HG03342 (cell line): ENCODE measurements at regions not wholly inside any gene's neighbourhood (a gene's known extent, or its start where the extent isn't known, plus 50 kb on each side); places are given as distances from the start of the nearest gene placed in this dataset.
"Not testable (repeated sequence)": the region's sequence is repeated elsewhere in the genome, so short reads cannot be mapped to it uniquely, and the experiment has no call there.

ENCODE experiments used
- ATAC-seq: cut with Tn5 transposase; IDR thresholded peaks from one replicate; pipeline ENCODE4 v1.9.1; 2021; ENCODE audit warnings: mild to moderate bottlenecking, moderate library complexity; ENCODE audit not compliant: unreplicated experiment

DNA sequence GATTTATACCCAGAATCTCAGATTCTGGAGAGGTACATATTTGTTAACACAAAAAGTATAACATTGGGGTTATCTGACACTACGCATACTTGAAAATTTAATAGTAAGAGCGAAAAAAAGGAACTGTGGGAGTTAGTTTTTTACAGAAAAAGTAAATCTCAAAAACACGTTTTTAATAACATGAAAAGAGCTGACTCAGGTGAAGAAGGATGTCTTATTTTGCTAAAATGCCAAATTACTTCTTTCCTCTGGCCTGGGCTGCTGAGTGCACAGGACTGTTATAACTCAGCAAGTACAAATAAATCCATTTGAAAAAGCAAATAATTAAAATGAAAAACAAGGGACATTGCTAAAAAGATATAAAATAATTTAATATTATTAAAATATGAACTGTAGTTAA, 1322.9 kb downstream of the ARAP2 start:
- ATAC-seq, result no peak

DNA sequence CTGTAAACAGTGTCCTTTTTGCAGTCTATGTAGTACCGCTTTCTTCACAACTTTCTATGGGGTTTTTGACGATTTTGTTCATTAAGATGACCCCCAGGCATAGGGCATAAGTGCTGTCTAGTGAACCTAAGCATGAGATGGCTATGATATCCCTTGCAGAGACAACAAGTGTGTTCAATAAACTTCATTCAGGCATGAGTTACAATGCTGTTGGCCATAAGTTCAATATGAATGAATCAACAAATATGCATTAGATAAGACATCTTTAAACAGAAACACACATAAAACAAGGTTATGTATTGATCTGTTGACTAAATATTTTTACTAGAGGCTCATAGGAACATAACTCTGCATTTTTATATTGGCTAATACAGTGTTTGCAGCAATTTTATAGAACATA, 1322.0 kb downstream of the ARAP2 start:
- no peak for ATAC-seq

- no peak for ATAC-seq
These were observed 1311.7 kb downstream of the ARAP2 start for GRCh38 chr4:34932591-34932990.

DNA sequence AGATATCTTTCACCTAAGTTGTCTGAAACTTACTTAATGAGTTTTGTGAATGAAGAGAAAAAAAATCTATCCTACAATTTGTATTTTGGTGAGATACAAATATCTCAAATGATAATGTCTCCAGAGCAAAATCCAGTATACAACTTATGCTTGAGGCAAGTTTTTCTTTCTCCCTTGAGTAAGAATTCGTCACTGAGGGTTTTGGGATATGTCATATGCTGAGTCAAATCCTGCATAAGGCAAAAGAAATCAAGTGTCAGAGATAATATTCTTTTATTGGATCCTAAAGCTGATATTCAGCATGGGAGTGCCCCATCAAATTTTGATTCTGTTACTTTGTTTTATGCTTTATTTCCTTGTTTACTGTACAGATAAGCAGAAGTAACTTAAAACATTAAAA, 1308.6 kb downstream of the ARAP2 start:
- ATAC-seq, result no peak

DNA sequence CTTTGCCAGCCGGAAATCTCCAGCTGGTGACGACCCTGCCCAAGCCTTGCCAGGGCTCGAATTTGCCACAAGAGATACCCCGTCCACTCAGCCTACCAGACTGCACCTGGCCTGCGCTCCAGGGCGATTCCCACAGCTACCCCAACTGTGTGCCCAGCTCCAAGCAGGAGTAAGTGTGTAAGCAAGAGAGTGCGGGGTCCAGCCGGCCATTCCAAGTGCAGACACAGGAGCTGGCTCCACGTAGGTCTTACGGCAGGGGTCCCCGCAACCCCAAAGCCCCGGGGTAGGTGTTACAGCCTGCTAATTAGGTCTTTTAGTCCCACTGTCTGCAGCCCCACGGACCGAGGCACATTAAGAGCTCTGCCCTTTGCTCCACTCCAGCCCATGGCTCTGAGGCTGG, 1305.2 kb downstream of the ARAP2 start:
- ATAC-seq, result no peak

- ATAC-seq, result no peak
These were observed 1300.5 kb downstream of the ARAP2 start for GRCh38 chr4:34943741-34944386.

DNA sequence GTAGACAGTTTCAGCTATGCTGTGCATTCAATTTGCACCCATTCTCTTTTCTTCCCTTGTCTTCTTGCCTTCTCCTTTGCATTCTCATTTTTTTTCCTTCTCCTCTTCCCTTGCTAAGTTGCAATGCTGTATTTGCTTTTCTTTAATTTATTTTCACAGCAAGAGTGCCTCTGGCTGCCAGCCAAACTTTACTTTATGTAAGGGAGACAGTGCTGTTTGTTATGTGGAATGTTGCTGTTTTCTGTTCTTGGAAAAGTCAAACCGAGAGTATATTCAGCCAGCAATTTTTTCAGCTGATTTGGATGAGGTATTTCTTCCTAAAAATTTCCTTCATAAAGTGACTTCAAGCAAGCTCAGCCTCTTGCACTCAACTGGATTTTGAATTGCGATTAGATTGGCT, 1293.4 kb downstream of the ARAP2 start:
- ATAC-seq, result no peak

- no peak for ATAC-seq
These were observed 1291.0 kb downstream of the ARAP2 start for GRCh38 chr4:34953145-34953799.

GRCh38 chr4:34964613-34965012, 1279.7 kb downstream of the ARAP2 start:
- ATAC-seq, result no peak

- no peak for ATAC-seq
These were observed 1272.1 kb downstream of the ARAP2 start for GRCh38 chr4:34972189-34972588.

GRCh38 chr4:34973650-34974312, 1270.5 kb downstream of the ARAP2 start:
- no peak for ATAC-seq

DNA sequence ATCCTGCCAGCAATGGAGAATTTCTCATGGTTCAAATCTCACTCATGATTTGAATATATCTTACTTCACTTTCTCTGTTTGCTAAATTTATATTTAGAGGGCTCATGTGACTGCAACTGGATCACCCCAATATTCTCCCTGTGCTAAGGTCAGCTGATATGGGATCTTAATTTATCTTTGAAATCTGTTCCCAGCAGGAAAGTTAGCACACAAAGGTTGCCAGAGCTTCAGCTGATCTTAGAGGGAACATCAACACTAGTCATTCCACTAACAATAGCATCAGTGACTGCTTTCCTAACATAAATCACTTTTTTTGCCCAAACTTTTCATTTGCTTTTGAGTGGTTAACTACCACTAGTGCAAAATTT, 1270.0 kb downstream of the ARAP2 start:
- ATAC-seq, result no peak

DNA sequence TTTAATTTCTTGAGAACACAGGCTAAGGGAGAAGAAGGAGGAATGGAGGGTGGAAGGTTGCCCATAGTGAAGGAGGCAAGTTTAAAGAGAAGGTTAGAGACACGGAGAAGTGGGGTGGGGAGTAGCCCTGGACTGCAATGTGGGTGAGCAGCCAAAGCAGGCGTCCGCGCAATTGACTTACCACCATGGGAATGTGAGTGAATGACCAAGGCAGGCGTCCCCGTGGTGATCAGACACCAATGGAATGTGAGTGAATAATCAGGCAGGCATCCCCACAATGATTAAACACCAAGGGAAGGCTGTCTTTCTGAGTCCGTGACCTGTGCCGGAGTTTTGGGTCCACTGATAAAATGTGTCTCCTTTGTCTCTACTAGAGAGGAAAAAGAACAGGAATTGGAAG, 1223.1 kb downstream of the ARAP2 start:
- not testable (repeated sequence) for ATAC-seq

DNA sequence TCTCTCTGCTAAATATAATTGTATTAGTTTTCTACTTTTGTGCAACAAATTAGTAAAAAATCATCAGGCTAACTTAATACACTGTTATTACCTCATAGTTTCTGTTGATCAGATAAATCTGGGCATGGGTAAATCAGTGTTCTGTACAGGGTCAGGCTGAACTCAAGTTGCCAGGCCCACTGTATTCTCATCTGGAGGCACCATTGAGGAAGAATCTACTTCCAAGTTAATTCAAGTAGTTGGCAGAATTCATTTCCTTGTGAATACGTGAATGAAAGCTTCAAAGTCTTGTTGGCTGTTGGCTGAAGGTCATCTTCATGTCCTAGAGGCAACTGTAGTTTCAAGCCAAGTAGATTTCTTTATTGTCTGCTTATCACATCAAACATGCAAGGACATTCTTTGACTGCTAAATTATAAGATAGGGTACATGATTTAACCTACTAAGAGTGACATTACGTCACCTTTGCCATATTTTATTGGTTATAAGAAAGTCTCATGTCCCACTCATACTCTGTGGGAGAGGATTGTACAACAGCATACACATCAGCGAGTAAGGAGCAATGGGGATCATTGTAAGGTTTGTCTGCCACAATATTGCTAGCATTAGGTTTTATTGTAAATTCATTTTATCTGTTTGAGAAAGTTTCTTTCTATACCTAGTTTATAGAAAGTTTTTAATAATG, 1219.0 kb downstream of the ARAP2 start:
- ATAC-seq, result no peak

DNA sequence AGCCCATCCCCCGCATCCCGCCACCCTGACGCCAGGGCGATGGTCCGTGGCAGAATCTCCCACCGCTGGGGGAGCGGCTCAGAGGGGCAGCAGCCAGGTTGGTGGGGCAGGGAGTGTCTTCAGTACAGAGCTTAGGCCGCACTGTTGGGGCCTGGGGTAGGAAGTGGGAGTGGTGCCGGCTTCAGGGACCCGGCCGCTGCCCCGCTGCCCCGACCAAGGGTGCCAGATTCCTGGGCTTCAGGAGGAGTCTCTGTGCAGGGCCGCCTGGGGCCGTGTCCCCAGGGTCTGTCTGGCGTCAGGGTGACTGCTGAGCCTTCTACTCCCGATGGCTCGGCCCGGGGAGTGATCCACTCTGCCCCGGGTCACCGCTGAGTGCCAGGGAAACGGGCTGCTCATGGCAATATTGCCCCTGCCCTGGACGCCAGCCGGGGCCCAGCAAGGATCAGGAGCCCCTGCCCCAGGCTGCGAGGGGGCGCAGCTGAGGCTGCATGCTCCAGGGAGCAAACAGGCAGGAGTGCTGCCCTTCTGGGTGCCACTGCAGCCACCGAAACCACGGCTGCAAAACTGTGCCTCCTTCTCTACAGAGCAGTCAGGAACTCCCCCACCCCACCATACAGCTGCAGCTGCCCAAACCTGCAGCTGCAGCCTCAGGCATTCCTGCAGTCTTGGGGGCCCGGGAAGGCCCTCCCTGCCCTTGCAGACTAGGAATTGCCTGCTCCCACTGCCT, 1206.1 kb downstream of the ARAP2 start:
- ATAC-seq, result no peak

DNA sequence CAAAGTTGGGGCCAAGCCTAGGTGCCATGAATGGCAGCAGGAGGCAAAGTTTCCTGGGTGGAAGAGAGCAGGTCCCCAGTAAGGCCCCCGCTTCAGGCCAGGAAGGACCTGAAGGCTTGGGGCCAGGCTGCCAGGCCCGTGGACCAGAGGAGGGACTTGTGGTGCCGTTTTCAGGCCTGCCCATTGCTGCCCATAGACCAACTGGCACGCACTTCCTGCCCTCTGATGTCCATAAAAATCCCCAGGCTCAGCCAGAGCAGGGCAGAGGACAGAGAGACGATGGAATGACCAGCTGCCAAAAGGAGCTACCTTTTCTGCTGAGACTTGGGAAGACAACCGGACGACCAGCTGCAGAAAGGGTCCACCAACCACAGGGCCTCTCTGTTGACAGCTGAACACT, 1205.5 kb downstream of the ARAP2 start:
- no peak for ATAC-seq

DNA sequence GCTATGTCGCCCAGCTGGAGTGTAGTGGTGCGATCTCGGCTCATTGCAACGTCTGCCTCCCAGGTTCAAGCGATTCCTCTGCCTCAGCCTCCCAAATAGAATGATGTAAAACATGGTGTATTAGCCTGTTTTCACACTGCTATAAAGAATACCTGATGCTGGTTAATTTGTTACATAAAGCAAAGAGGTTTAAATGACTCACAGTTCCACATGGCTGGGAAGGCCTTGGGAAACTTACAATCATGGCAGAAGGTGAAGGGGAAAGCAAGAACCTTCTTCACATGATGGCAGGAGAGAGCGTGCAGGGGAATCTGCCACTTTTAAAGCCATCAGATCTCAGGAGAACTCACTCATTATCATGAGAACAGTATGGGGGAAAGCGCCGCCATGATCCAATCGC, 1191.8 kb downstream of the ARAP2 start:
- ATAC-seq, result no peak

- no peak for ATAC-seq
These were observed 1181.2 kb downstream of the ARAP2 start for GRCh38 chr4:35063031-35063570.

GRCh38 chr4:35066406-35066805, 1177.9 kb downstream of the ARAP2 start:
- ATAC-seq, result no peak

GRCh38 chr4:35080799-35081198, 1163.5 kb downstream of the ARAP2 start:
- no peak for ATAC-seq

DNA sequence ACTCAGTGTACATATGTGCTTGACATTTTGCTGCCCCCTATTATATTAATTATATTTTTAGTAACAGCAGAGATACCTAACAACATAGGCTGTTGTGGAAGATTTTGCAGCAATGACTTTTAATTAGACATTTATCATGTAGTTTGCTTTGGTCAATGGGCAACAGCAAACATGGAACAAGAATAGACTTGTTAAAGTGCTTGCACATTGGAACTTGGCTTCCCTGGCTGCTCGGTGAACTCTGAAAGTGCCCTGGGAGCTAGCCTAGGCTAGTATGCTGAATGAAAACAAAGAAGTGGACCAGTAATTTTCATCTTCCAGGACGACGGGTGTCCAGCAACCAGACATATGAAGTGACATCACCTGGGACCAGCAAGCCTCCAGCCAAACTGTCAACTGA, 1157.1 kb downstream of the ARAP2 start:
- no peak for ATAC-seq
